Trophoblast cell (in vitro differentiated cells and primary cell): ENCODE measurements at regions not wholly inside any gene's neighbourhood (a gene's known extent, or its start where the extent isn't known, plus 50 kb on each side); places are given as distances from the start of the nearest gene placed in this dataset.

Experiments
- DNase-seq, 2 donors: peaks; one replicate each; pipeline ENCODE4 v3.0.0-alpha.2; 2016
- H2AFZ ChIP-seq: 2 replicates; pipeline ENCODE4 v1.6.1; 2013; ENCODE audit warnings: low read length, moderate library complexity, mild to moderate bottlenecking; ENCODE audit not compliant: insufficient read depth, poor library complexity
- H2AK5ac ChIP-seq: 2 replicates; pipeline ENCODE4 v1.6.1; 2013; ENCODE audit warnings: mild to moderate bottlenecking, low read length
- H2BK120ac ChIP-seq: 2 replicates; pipeline ENCODE4 v1.6.1; 2013; ENCODE audit warnings: low read length, mild to moderate bottlenecking, moderate library complexity; ENCODE audit not compliant: insufficient read depth, poor library complexity
- H2BK12ac ChIP-seq: 2 replicates; pipeline ENCODE4 v1.6.1; 2013; ENCODE audit warnings: mild to moderate bottlenecking, low read length, moderate library complexity
- H2BK5ac ChIP-seq: 2 replicates; pipeline ENCODE4 v1.6.1; 2013; ENCODE audit warnings: low read length, low read depth, moderate library complexity, mild to moderate bottlenecking; ENCODE audit not compliant: poor library complexity
- H3K14ac ChIP-seq: 2 replicates; pipeline ENCODE4 v1.6.1; 2013; ENCODE audit warnings: mild to moderate bottlenecking, low read length
- H3K18ac ChIP-seq: 2 replicates; pipeline ENCODE4 v1.6.1; 2013; ENCODE audit warnings: mild to moderate bottlenecking, low read length
- H3K23ac ChIP-seq: 2 replicates; pipeline ENCODE4 v1.6.1; 2013; ENCODE audit warnings: low read length
- H3K27ac ChIP-seq: 2 replicates; pipeline ENCODE4 v1.5.1; 2013; ENCODE audit warnings: low read depth, mild to moderate bottlenecking, inconsistent platforms, low read length, moderate library complexity
- H3K27me3 ChIP-seq: 2 replicates; pipeline ENCODE4 v1.6.1; 2013; ENCODE audit warnings: inconsistent platforms, mild to moderate bottlenecking, low read length, moderate library complexity; ENCODE audit not compliant: insufficient read depth
- H3K36me3 ChIP-seq, 2 experiments: 1 replicate in 1 of 2; 2 replicates in 1 of 2; pipeline ENCODE4 v1.6.1; 2013; ENCODE audit warnings: low read length in 2 of 2, mild to moderate bottlenecking in 2 of 2, moderate library complexity in 1 of 2; ENCODE audit not compliant: insufficient read depth in 2 of 2, control insufficient read depth in 1 of 2
- H3K4ac ChIP-seq: 2 replicates; pipeline ENCODE4 v1.6.1; 2013; ENCODE audit warnings: low read depth, mild to moderate bottlenecking, low read length, moderate library complexity
- H3K4me1 ChIP-seq, 2 experiments: 1 replicate in 1 of 2; 2 replicates in 1 of 2; pipeline ENCODE4 v1.6.1; 2013; ENCODE audit warnings: low read length in 2 of 2, mild to moderate bottlenecking in 2 of 2, moderate library complexity in 1 of 2; ENCODE audit not compliant: insufficient read depth in 2 of 2, control insufficient read depth in 1 of 2
- H3K4me2 ChIP-seq: 2 replicates; pipeline ENCODE4 v1.6.1; 2013; ENCODE audit warnings: inconsistent platforms, mild to moderate bottlenecking, low read length, moderate library complexity
- H3K4me3 ChIP-seq: 2 replicates; pipeline ENCODE4 v1.5.1; 2013; ENCODE audit warnings: mild to moderate bottlenecking, low read depth, low read length, inconsistent platforms
- H3K79me1 ChIP-seq: one replicate; pipeline ENCODE4 v1.6.1; 2013; ENCODE audit warnings: low read length
- H3K79me2 ChIP-seq: 2 replicates; pipeline ENCODE4 v1.6.1; 2013; ENCODE audit warnings: low read length, mild to moderate bottlenecking; ENCODE audit not compliant: control insufficient read depth, insufficient read depth, poor library complexity
- H3K9ac ChIP-seq: 2 replicates; pipeline ENCODE4 v1.6.1; 2013; ENCODE audit warnings: mild to moderate bottlenecking, low read length
- H3K9me3 ChIP-seq: 2 replicates; pipeline ENCODE4 v1.6.1; 2013; ENCODE audit warnings: low read depth, mild to moderate bottlenecking, control low read depth, inconsistent platforms, low read length; ENCODE audit not compliant: insufficient read depth
- H4K12ac ChIP-seq: 2 replicates; pipeline ENCODE4 v1.6.1; 2013; ENCODE audit warnings: low read depth, mild to moderate bottlenecking, low read length, moderate library complexity
- H4K8ac ChIP-seq: 2 replicates; pipeline ENCODE4 v1.6.1; 2013; ENCODE audit warnings: low read depth, mild to moderate bottlenecking, low read length, moderate library complexity
- H4K91ac ChIP-seq: one replicate; pipeline ENCODE4 v1.6.1; 2013; ENCODE audit warnings: low read depth, mild to moderate bottlenecking, low read length, moderate library complexity
- WGBS: extraction: QIAGEN DNeasy Blood & Tissue Kit; methylation state at CpG from one replicate; pipeline ENCODE4 v1.1.7; 2013; ENCODE audit warnings: missing lambda C conversion rate; ENCODE audit not compliant: insufficient read length, insufficient coverage; ENCODE audit errors: extremely low coverage; 5-methylcytosine and 5-hydroxymethylcytosine counted together

- Histone ChIP-seq H3K27ac (no peak overlapping the region), H2BK120ac (no peak overlapping the region), H3K4me3 (no peak overlapping the region), H2AFZ (no peak overlapping the region), H3K36me3 (no peaks in the 10 kb centered on the region), H2BK12ac (no peak overlapping the region), H3K79me2 (no peaks in the 10 kb centered on the region), H3K23ac (no peak overlapping the region), H3K9ac (no peak overlapping the region), H3K18ac (no peak overlapping the region), H3K27me3 (peaks cover 29% of the 10 kb centered on the region), H4K12ac (no peak overlapping the region), H3K4ac (no peak overlapping the region), H3K9me3 (peaks cover 6% of the 10 kb centered on the region), H2AK5ac (no peak overlapping the region), H4K8ac (no peak overlapping the region), H2BK5ac (no peak overlapping the region), H4K91ac (no peak overlapping the region), H3K4me1 (no peaks in the 10 kb centered on the region), H3K4me2 (no peak overlapping the region), H3K14ac (no peak overlapping the region), H3K79me1 (no peaks in the 10 kb centered on the region)
- no peak for DNase-seq
- WGBS: no CpG with 5 or more reads among the region's 68 CpGs
Observed at GRCh38 chr17:79182176-79183042, 107.8 kb downstream of the ENGASE start.

- Histone ChIP-seq H3K79me2 (no peaks in the 10 kb centered on the region), H2AK5ac (no peak overlapping the region)
- no CpG with 5 or more reads among the region's 20 CpGs for WGBS
Observed at GRCh38 chr17:79180358-79181005, 105.9 kb downstream of the ENGASE start.

GRCh38 chr17:79179334-79179733 lies 104.7 kb downstream of the ENGASE start:
- Histone ChIP-seq H3K36me3 (no peaks in the 10 kb centered on the region), H2BK5ac (no peak overlapping the region), H2AK5ac (no peak overlapping the region), H3K4me2 (no peak overlapping the region), H3K9me3 (peaks cover 6% of the 10 kb centered on the region), H2AFZ (no peak overlapping the region), H3K9ac (no peak overlapping the region), H4K8ac (no peak overlapping the region), H3K4ac (no peak overlapping the region), H3K79me2 (no peaks in the 10 kb centered on the region), H4K12ac (no peak overlapping the region), H3K27me3 (peaks cover 26% of the 10 kb centered on the region), H3K4me3 (no peak overlapping the region), H3K23ac (no peak overlapping the region), H3K18ac (no peak overlapping the region), H3K4me1 (no peaks in the 10 kb centered on the region), H2BK120ac (no peak overlapping the region), H2BK12ac (no peak overlapping the region), H3K79me1 (no peaks in the 10 kb centered on the region), H4K91ac (no peak overlapping the region), H3K14ac (no peak overlapping the region), H3K27ac (no peak overlapping the region)
- no CpG with 5 or more reads among the region's 16 CpGs for WGBS
- no peak for DNase-seq

More at GRCh38 chr17:79180358-79181005, 105.9 kb downstream of the ENGASE start:
- no peak overlapping the region for H4K8ac ChIP-seq
- H3K27me3 ChIP-seq: peaks cover 29% of the 10 kb centered on the region
- H2BK5ac ChIP-seq: no peak overlapping the region
- H3K14ac ChIP-seq: no peak overlapping the region
- H2BK12ac ChIP-seq: no peak overlapping the region
- H4K91ac ChIP-seq: no peak overlapping the region
- no peak overlapping the region for H3K23ac ChIP-seq
- H3K4me1 ChIP-seq: no peaks in the 10 kb centered on the region
- H4K12ac ChIP-seq: no peak overlapping the region
- no peak overlapping the region for H3K18ac ChIP-seq
- no peak overlapping the region for H3K9ac ChIP-seq
- no peaks in the 10 kb centered on the region for H3K79me1 ChIP-seq
- no peak overlapping the region for H3K4ac ChIP-seq
- DNase-seq: no peak
- no peaks in the 10 kb centered on the region for H3K36me3 ChIP-seq
- no peak overlapping the region for H2AFZ ChIP-seq
- no peak overlapping the region for H2BK120ac ChIP-seq
- H3K9me3 ChIP-seq: peaks cover 4% of the 10 kb centered on the region
- H3K4me2 ChIP-seq: no peak overlapping the region
- H3K4me3 ChIP-seq: no peak overlapping the region
- no peak overlapping the region for H3K27ac ChIP-seq

- Histone ChIP-seq H3K27me3 (peaks cover 13% of the 10 kb centered on the region), H3K18ac (no peak overlapping the region), H3K14ac (no peak overlapping the region), H2BK12ac (no peak overlapping the region), H3K4ac (no peak overlapping the region), H2AK5ac (no peak overlapping the region), H4K8ac (no peak overlapping the region), H2AFZ (no peak overlapping the region), H3K9me3 (peaks cover 5% of the 10 kb centered on the region), H3K27ac (no peak overlapping the region), H3K79me1 (no peaks in the 10 kb centered on the region), H3K36me3 (no peaks in the 10 kb centered on the region), H2BK120ac (no peak overlapping the region), H3K4me3 (no peak overlapping the region), H3K4me1 (no peaks in the 10 kb centered on the region), H3K4me2 (no peak overlapping the region), H4K12ac (no peak overlapping the region), H3K9ac (no peak overlapping the region), H2BK5ac (no peak overlapping the region), H3K23ac (no peak overlapping the region), H3K79me2 (no peaks in the 10 kb centered on the region), H4K91ac (no peak overlapping the region)
- WGBS: no CpG with 5 or more reads among the region's 20 CpGs
- no peak for DNase-seq
Observed at GRCh38 chr17:79177877-79178276, 103.3 kb downstream of the ENGASE start.
